ENCODE measurements at regions not wholly inside any gene's neighbourhood (a gene's known extent, or its start where the extent isn't known, plus 50 kb on each side); places are given as distances from the start of the nearest gene placed in this dataset.
A peak's percentile ranks its signal among the peaks of the same experiment; 100 is the strongest.
"Not testable (repeated sequence)": the region's sequence is repeated elsewhere in the genome, so short reads cannot be mapped to it uniquely, and the experiment has no call there.

DNA sequence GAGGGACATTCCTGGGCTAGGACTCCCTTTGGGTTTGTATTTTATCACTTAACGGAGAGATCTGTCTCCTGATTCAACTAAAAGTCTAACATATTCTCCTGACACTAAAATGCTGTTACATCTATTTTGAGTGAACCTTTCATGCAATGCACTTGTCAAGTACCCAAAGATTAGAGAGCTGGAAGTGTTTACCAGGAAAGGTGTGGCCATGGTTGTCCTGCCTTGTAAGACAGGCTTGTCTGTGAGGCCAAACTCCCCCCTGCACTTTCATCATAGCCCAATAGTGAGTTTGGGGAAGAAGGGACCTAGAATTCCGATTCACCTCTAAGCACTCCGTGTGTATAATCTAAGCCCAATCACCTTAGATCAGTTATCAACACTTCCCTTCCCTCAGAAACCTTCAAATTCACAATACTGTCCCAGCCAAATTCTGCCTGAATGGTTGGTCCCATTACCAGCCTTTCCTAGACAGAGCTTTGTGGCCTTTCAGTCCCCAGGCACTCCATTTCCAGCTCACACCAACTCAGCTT lies 162.6 kb upstream of the NAMPT start:
- 17% methylated on average over 3 of the region's 3 CpGs for WGBS (ENCODE audit: low lambda C conversion rate)
- no peak overlapping the region for H3K9ac ChIP-seq (ENCODE audit: insufficient read depth, low read depth, low read length)
- no TSS peak for BruUV-seq (replicated peaks)
- no peak overlapping the region for H3K4me2 ChIP-seq (ENCODE audit: low read depth, low read length)
- no peaks in the 10 kb centered on the region for H3K36me3 ChIP-seq (replicated peaks in 1 of 2; ENCODE audit: control insufficient read depth in 1 of 2, insufficient read depth in 2 of 2, low read length in 2 of 2)
- ChIA-PET CTCF (ENCODE audit: low intra/inter-chr PET ratio, low total read pairs) (no interaction called here), POLR2A (no interaction called here)
- in situ Hi-C loops (cut with HindIII; ENCODE audit: extremely low pct_ligation_motif_present, low pct_unique_long_range_greater_than_20kb), result no loop called here
- H3K79me2 ChIP-seq (ENCODE audit: insufficient read depth, low read length), result no peaks in the 10 kb centered on the region
- FAIRE-seq (no peak), ATAC-seq (no peak), DNase-seq (ENCODE audit: low spot score) (no peak)
- H3K4me1 ChIP-seq (ENCODE audit: insufficient read depth, low read length), result no peaks in the 10 kb centered on the region
- no peaks in the 10 kb centered on the region for H4K20me1 ChIP-seq (ENCODE audit: insufficient read depth, low read length)
- H3K27ac ChIP-seq (ENCODE audit: extremely low read length, insufficient read depth, low read length), result no peak overlapping the region
- H3K27me3 ChIP-seq (ENCODE audit: control insufficient read depth in 1 of 2, insufficient read depth in 2 of 2, low read length in 2 of 2), result no peaks in the 10 kb centered on the region
- H3K9me3 ChIP-seq (ENCODE audit: low read length), result peaks cover 5% of the 10 kb centered on the region
- intact Hi-C loops (cut with micrococcal nuclease; ENCODE audit: unreplicated experiment), result no loop called here
- no peak overlapping the region for H2AFZ ChIP-seq (ENCODE audit: low read length)
- TF ChIP-seq ZFP90 (CRISPR knock-in tag; IDR thresholded peaks at IDR 0.05; ENCODE audit: borderline replicate concordance) (no peak), SALL1 (CRISPR knock-in tag; IDR thresholded peaks at IDR 0.05) (no peak)
- H3K4me3 ChIP-seq (replicated peaks in 1 of 3; ENCODE audit: insufficient read depth in 1 of 3, low read depth in 2 of 3, low read length in 3 of 3), result no peak overlapping the region

DNA sequence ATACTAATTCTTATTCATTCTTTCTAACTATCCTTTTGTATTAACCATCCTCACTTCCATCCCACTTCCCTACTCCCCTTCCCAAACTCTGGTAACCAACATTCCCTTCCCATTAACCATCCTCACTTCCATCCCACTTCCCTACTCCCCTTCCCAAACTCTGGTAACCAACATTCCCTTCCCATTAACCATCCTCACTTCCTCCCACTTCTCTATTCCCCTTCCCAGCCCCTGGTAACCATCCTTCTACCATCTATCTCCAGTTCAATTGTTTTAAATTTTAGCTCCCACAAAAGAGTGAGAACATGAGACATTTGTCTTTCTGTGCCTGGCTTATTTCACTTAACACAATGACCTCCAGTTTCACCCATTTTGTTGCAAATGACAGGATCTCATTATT lies 160.6 kb upstream of the NAMPT start:
- H3K4me3 ChIP-seq (replicated peaks in 1 of 3; ENCODE audit: insufficient read depth in 1 of 3, low read depth in 2 of 3, low read length in 3 of 3); H3K36me3 ChIP-seq (replicated peaks in 1 of 2; ENCODE audit: control insufficient read depth in 1 of 2, insufficient read depth in 2 of 2, low read length in 2 of 2); H3K79me2 ChIP-seq (ENCODE audit: insufficient read depth, low read length); ATAC-seq; intact Hi-C loops (cut with micrococcal nuclease; ENCODE audit: unreplicated experiment); BruUV-seq (replicated peaks); H3K9ac ChIP-seq (ENCODE audit: insufficient read depth, low read depth, low read length); POLR2A ChIA-PET; FAIRE-seq; H2AFZ ChIP-seq (ENCODE audit: low read length); CTCF ChIA-PET (ENCODE audit: low intra/inter-chr PET ratio, low total read pairs); H3K27ac ChIP-seq (ENCODE audit: extremely low read length, insufficient read depth, low read length); H3K9me3 ChIP-seq (ENCODE audit: low read length); DNase-seq (ENCODE audit: low spot score); H3K4me1 ChIP-seq (ENCODE audit: insufficient read depth, low read length); H4K20me1 ChIP-seq (ENCODE audit: insufficient read depth, low read length); H3K4me2 ChIP-seq (ENCODE audit: low read depth, low read length); in situ Hi-C loops (cut with HindIII; ENCODE audit: extremely low pct_ligation_motif_present, low pct_unique_long_range_greater_than_20kb); H3K27me3 ChIP-seq (ENCODE audit: control insufficient read depth in 1 of 2, insufficient read depth in 2 of 2, low read length in 2 of 2): not testable (repeated sequence)
- TF ChIP-seq HNRNPK (IDR thresholded peaks at IDR 0.05; ENCODE audit: low read depth, low read length, poor library complexity, severe bottlenecking), result peak; percentile 33

Measured in HepG2 (cell line).